GM18502 (cell line): ENCODE measurements at regions not wholly inside any gene's neighbourhood (a gene's known extent, or its start where the extent isn't known, plus 50 kb on each side); places are given as distances from the start of the nearest gene placed in this dataset.

Experiments used
- ATAC-seq: cut with Tn5 transposase; IDR thresholded peaks from one replicate; pipeline ENCODE4 v1.9.1; 2021; ENCODE audit warnings: mild to moderate bottlenecking; ENCODE audit not compliant: unreplicated experiment, poor library complexity

DNA sequence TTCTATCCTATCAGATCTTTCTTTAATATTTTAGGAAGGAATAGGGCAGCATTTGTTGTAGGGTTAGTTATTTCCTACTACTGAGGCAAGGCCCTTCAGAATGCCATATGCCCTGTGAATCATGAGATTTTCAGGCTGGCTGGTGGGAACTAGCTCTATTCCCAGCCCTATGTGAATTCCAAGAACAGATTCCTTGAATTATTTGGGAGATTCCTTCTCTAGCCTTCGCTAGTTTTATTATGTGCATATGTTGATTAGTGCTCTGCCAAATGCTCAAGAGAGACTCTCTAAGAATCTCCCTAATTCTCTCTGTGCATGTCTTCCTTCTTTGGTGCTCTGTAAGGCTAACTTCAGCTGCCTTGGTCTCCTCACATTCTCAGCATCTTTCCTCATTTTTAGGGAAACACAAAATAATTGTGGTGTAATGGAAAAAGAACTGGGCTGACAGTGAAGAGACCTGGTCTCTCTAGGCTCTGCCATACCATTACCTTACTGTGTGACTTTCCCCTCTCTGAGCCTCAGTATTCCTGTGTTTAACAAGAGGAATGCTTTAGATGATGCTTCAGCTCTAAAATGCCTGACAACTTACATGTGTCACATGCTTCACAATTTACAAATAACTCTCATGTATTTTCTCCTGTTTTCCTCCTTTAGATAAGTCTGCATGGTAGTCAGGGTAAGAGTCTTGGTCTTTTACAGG lies 79.7 kb downstream of the VMA21 start:
- no peak for ATAC-seq

DNA sequence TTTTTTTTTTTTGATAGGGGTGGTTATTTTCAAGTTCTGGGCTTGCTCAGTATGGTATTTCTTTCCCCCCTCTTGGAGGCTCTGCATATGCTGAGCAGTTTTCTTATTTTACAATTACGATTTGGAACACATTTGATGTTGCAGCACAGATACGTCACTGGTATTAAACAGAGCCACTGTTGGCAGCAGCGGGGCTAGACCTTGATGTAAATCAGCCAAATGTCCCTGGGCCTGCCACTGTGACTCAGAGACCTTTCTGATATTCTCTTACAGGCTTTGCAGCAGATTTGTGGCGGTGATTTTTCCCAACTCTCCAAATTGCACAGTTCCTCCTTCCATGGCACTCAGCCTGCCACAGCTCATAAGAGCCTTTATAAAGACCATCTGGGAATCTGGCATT lies 81.1 kb downstream of the VMA21 start:
- ATAC-seq = no peak

DNA sequence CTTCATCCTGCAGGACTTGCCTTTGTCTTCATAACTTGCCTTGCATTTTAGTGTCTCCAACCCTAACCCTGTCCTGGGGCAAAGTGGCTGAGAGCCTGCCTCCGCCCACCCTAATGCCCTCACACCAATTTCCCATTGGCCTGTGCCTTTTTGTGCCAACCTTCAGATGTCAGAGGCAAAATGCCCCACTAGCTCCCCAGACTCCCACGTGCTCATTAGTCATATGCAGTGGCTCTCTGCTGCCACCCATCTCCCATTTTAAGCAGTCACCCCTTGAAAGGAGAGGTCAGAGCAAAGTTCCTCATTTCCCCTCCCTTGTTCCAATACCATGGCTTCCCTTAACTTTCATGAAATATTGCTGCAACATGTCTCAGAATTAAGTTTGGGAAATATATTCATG lies 74.8 kb upstream of the PASD1 start:
- ATAC-seq = peak; percentile 76

DNA sequence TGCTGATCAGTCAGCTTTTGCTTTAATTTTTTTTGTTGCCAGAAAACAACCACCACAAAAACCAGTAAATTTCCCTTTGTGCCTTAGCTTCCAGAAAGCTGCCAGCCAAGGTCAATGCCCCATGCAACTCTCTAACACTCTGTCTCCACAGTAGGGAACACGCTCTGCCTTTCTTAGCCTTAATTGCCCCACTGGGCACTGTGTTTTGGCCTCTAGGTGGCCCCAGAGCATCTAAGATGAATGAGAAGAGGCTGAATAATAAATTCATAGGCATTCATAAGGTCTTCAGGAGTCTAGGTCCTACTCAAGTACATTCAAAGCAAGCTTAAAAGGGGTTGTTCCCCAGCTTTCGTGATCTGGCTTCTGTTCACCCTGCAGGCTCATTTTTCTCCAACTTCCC lies 57.7 kb upstream of the PASD1 start:
- peak; percentile 59 for ATAC-seq

- ATAC-seq = no peak
Observed at GRCh38 chrX:151510203-151510602, 53.3 kb upstream of the PASD1 start.

GRCh38 chrX:151513472-151513871 lies 50.0 kb upstream of the PASD1 start:
- ATAC-seq = no peak
